CD4-positive, alpha-beta T cell (primary cell): ENCODE measurements at regions not wholly inside any gene's neighbourhood (a gene's known extent, or its start where the extent isn't known, plus 50 kb on each side); places are given as distances from the start of the nearest gene placed in this dataset.

Experiments used
- ATAC-seq: fragments of 200-7000 bp; cut with Tn5 transposase; one replicate; pipeline ENCODE4 v1.10.0; 2022; ENCODE audit warnings: mild to moderate bottlenecking; ENCODE audit not compliant: poor library complexity
- CTCF ChIA-PET: fragments of 350-600 bp; sonication (Branson Sonifier 250); formaldehyde crosslinking; loops from one replicate; lab custom pipeline; 2021; ENCODE audit warnings: antibody characterized with exemption, inconsistent platforms; lab: Charles Lee
- POLR2A ChIA-PET: fragments of 350-600 bp; sonication (Branson Sonifier 250); formaldehyde crosslinking; loops from one replicate; lab custom pipeline; 2021; ENCODE audit warnings: antibody characterized with exemption, inconsistent platforms; lab: Charles Lee
- DNase-seq, 14 experiments: peaks; one replicate each; pipeline ENCODE4 v3.0.0-alpha.2; 2013 to 2020; ENCODE audit warnings: mixed read lengths in 2 of 14
- H3K27ac ChIP-seq, 2 donors: one replicate each; pipeline versions ENCODE4 v1.5.1 to v1.7.0; 2013; ENCODE audit warnings: low read length in 2 of 2, low read depth in 1 of 2, mild to moderate bottlenecking in 1 of 2
- H3K27me3 ChIP-seq, 2 experiments: 1 replicate in 1 of 2; 2 replicates in 1 of 2; pipeline versions ENCODE4 v1.6.1 to v1.7.0; 2013; ENCODE audit warnings: low read length in 2 of 2, control low read depth in 1 of 2, mild to moderate bottlenecking in 1 of 2, moderate library complexity in 1 of 2; ENCODE audit not compliant: insufficient read depth in 2 of 2, control insufficient read depth in 1 of 2
- H3K36me3 ChIP-seq: one replicate; pipeline ENCODE4 v1.6.1; 2013; ENCODE audit warnings: low read length, control low read depth; ENCODE audit not compliant: insufficient read depth
- H3K4me1 ChIP-seq: one replicate; pipeline ENCODE4 v1.6.1; 2013; ENCODE audit warnings: low read length, control low read depth; ENCODE audit not compliant: insufficient read depth
- H3K4me3 ChIP-seq: one replicate; pipeline ENCODE4 v1.5.1; 2013; ENCODE audit warnings: mild to moderate bottlenecking, low read length, moderate library complexity
- H3K9me3 ChIP-seq, 2 experiments: 1 replicate in 1 of 2; 2 replicates in 1 of 2; pipeline versions ENCODE4 v1.6.1 to v1.7.0; 2013; ENCODE audit warnings: low read length in 2 of 2, mild to moderate bottlenecking in 2 of 2, control low read depth in 1 of 2, moderate library complexity in 1 of 2; ENCODE audit not compliant: control insufficient read depth in 1 of 2, insufficient read depth in 1 of 2
- H3K27ac Mint-ChIP-seq: one replicate; pipeline ENCODE4 v1.8.0; 2020; ENCODE audit warnings: mixed read lengths
- H3K27me3 Mint-ChIP-seq: one replicate; pipeline ENCODE4 v1.8.0; 2021; ENCODE audit warnings: mixed read lengths
- H3K36me3 Mint-ChIP-seq: one replicate; pipeline ENCODE4 v1.8.0; 2021; ENCODE audit warnings: low read depth, mixed read lengths
- H3K4me1 Mint-ChIP-seq: one replicate; pipeline ENCODE4 v1.8.0; 2021; ENCODE audit warnings: low read depth, mixed read lengths
- H3K4me3 Mint-ChIP-seq: one replicate; pipeline ENCODE4 v1.8.0; 2020; ENCODE audit warnings: mild to moderate bottlenecking, mixed read lengths
- H3K9me3 Mint-ChIP-seq: one replicate; pipeline ENCODE4 v1.8.0; 2020; ENCODE audit warnings: mixed read lengths
- intact Hi-C, 2 experiments: fragments of 100-400 bp; cut with DNase I in 1 of 2; cut with micrococcal nuclease in 1 of 2; formaldehyde crosslinking; loops; one replicate each; pipeline versions ENCODE4 v1.15.1 to v1.9.0; 2023 to 2025; cut with DNase I, micrococcal nuclease
- TF ChIP-seq, protein P1 (sequence below): fragments of 200-600 bp; IDR thresholded peaks from one replicate; pipeline ENCODE4 v1.8.0; 2022; ENCODE audit warnings: antibody characterized with exemption, mild to moderate bottlenecking

DNA sequence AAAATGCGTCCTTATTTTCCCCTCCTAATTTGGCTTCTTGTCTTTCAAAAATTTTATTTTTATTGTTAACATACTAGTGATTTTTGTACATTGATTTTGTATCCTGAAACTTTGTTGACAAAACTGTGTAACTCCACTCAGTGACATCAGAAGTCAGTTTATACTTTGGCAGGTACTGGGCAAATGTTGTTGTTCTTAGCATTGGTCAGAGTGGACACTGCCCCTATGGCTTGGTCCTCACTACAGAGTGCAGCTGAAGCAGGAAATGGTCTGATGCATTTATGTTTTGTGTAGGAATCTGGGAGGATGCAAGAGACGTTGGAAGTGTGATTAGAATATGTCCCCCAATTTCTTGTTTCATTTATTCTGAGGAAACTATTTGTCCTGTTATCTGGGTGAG, 205.5 kb upstream of the CENPE start:
- POLR2A ChIA-PET: no interaction called here
- no peaks in the 10 kb centered on the region for H3K9me3 Mint-ChIP-seq
- H3K4me1 Mint-ChIP-seq: no peaks in the 10 kb centered on the region
- CTCF ChIA-PET: no interaction called here
- no peaks in the 10 kb centered on the region for H3K36me3 Mint-ChIP-seq
- no peaks in the 10 kb centered on the region for H3K36me3 ChIP-seq
- intact Hi-C loops: no loop called here
- H3K4me3 Mint-ChIP-seq: no peak overlapping the region
- H3K27me3 ChIP-seq: no peaks in the 10 kb centered on the region
- DNase-seq (no peak), ATAC-seq (no peak)
- no peak overlapping the region for H3K4me3 ChIP-seq
- no peaks in the 10 kb centered on the region for H3K4me1 ChIP-seq
- TF ChIP-seq, protein P1, sequence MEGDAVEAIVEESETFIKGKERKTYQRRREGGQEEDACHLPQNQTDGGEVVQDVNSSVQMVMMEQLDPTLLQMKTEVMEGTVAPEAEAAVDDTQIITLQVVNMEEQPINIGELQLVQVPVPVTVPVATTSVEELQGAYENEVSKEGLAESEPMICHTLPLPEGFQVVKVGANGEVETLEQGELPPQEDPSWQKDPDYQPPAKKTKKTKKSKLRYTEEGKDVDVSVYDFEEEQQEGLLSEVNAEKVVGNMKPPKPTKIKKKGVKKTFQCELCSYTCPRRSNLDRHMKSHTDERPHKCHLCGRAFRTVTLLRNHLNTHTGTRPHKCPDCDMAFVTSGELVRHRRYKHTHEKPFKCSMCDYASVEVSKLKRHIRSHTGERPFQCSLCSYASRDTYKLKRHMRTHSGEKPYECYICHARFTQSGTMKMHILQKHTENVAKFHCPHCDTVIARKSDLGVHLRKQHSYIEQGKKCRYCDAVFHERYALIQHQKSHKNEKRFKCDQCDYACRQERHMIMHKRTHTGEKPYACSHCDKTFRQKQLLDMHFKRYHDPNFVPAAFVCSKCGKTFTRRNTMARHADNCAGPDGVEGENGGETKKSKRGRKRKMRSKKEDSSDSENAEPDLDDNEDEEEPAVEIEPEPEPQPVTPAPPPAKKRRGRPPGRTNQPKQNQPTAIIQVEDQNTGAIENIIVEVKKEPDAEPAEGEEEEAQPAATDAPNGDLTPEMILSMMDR: no peak
- no peak overlapping the region for H3K27ac ChIP-seq
- H3K27ac Mint-ChIP-seq: no peak overlapping the region
- no peaks in the 10 kb centered on the region for H3K27me3 Mint-ChIP-seq
- H3K9me3 ChIP-seq: no peaks in the 10 kb centered on the region

DNA sequence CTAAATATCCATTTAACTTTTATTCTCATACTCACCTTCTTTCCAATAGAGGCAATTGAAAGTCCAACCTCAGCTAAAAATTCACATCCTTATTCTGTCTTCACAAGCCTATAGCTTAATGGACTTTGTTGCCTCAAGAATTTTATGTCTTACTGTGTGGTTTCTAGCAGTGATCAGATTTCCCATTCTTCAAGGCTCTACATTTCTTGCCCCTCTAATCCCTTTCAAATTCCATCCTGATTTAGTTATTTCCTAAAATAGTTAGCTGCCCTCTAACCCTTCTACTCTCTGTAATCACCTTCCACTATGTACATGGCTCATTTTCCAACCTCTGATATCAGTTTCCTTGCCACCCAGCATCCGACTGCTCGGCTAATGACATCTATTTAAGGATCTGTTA, 204.1 kb upstream of the CENPE start:
- H3K36me3 Mint-ChIP-seq: no peaks in the 10 kb centered on the region

GRCh38 chr4:103400405-103400804, 202.3 kb upstream of the CENPE start:
- ATAC-seq (no peak), DNase-seq (no peak)
- Mint-ChIP-seq H3K4me3 (no peak overlapping the region), H3K4me1 (no peaks in the 10 kb centered on the region), H3K9me3 (no peaks in the 10 kb centered on the region), H3K36me3 (no peaks in the 10 kb centered on the region), H3K27ac (no peak overlapping the region), H3K27me3 (no peaks in the 10 kb centered on the region)
- ChIA-PET POLR2A (no interaction called here), CTCF (no interaction called here)
- no peak overlapping the region for H3K4me3 ChIP-seq
- no peaks in the 10 kb centered on the region for H3K27me3 ChIP-seq
- TF ChIP-seq, protein P1: no peak
- H3K4me1 ChIP-seq: no peaks in the 10 kb centered on the region
- intact Hi-C loops: no loop called here
- no peak overlapping the region for H3K27ac ChIP-seq
- H3K36me3 ChIP-seq: no peaks in the 10 kb centered on the region
- no peaks in the 10 kb centered on the region for H3K9me3 ChIP-seq

More for the DNA sequence above, 204.1 kb upstream of the CENPE start:
- ATAC-seq (no peak), DNase-seq (no peak)
- H3K27ac ChIP-seq: no peak overlapping the region
- Mint-ChIP-seq H3K4me3 (no peak overlapping the region), H3K9me3 (no peaks in the 10 kb centered on the region), H3K27ac (no peak overlapping the region), H3K27me3 (no peaks in the 10 kb centered on the region), H3K4me1 (no peaks in the 10 kb centered on the region)
- POLR2A ChIA-PET: no interaction called here
- CTCF ChIA-PET: no interaction called here
- no peaks in the 10 kb centered on the region for H3K9me3 ChIP-seq
- no peak overlapping the region for H3K4me3 ChIP-seq
- H3K4me1 ChIP-seq: no peaks in the 10 kb centered on the region
- no peaks in the 10 kb centered on the region for H3K27me3 ChIP-seq
- intact Hi-C loops: no loop called here
- no peaks in the 10 kb centered on the region for H3K36me3 ChIP-seq
- TF ChIP-seq, protein P1: no peak
